ENCODE measurements at regions not wholly inside any gene's neighbourhood (a gene's known extent, or its start where the extent isn't known, plus 50 kb on each side); places are given as distances from the start of the nearest gene placed in this dataset.

GRCh38 chr20:6956574-6956973 lies 189.1 kb downstream of the BMP2 start:
- no peak for FAIRE-seq

GRCh38 chr20:6959900-6960312 lies 192.4 kb downstream of the BMP2 start:
- FAIRE-seq = no peak

- no peak for FAIRE-seq
These were observed 199.2 kb downstream of the BMP2 start for GRCh38 chr20:6966721-6967120.

GRCh38 chr20:6974838-6975237 lies 207.4 kb downstream of the BMP2 start:
- FAIRE-seq = no peak

GRCh38 chr20:6975311-6975710 lies 207.8 kb downstream of the BMP2 start:
- no peak for FAIRE-seq

- FAIRE-seq = no peak
These were observed 208.8 kb downstream of the BMP2 start for GRCh38 chr20:6976106-6976900.

- FAIRE-seq = no peak
These were observed 212.1 kb downstream of the BMP2 start for GRCh38 chr20:6979621-6980020.

GRCh38 chr20:6993011-6993410 lies 225.5 kb downstream of the BMP2 start:
- no peak for FAIRE-seq

GRCh38 chr20:6993511-6993910 lies 226.0 kb downstream of the BMP2 start:
- peak; percentile 76 for FAIRE-seq

GRCh38 chr20:6994452-6994851 lies 227.0 kb downstream of the BMP2 start:
- no peak for FAIRE-seq

GRCh38 chr20:6998909-6999308 lies 231.4 kb downstream of the BMP2 start:
- FAIRE-seq = no peak

- FAIRE-seq = no peak
These were observed 231.9 kb downstream of the BMP2 start for GRCh38 chr20:6999381-6999780.

- FAIRE-seq = no peak
These were observed 236.1 kb downstream of the BMP2 start for GRCh38 chr20:7003598-7003997.

GRCh38 chr20:7004801-7005200 lies 237.3 kb downstream of the BMP2 start:
- FAIRE-seq = no peak

GRCh38 chr20:7010527-7010926 lies 243.0 kb downstream of the BMP2 start:
- no peak for FAIRE-seq

- FAIRE-seq = no peak
These were observed 247.8 kb downstream of the BMP2 start for GRCh38 chr20:7015257-7015656.

- FAIRE-seq = no peak
These were observed 255.1 kb downstream of the BMP2 start for GRCh38 chr20:7022597-7022996.

- FAIRE-seq = no peak
These were observed 258.1 kb downstream of the BMP2 start for GRCh38 chr20:7025635-7026034.

- FAIRE-seq = no peak
These were observed 261.5 kb downstream of the BMP2 start for GRCh38 chr20:7029019-7029418.

GRCh38 chr20:7031222-7031621 lies 263.7 kb downstream of the BMP2 start:
- no peak for FAIRE-seq

- no peak for FAIRE-seq
These were observed 270.5 kb downstream of the BMP2 start for GRCh38 chr20:7038029-7038428.

GRCh38 chr20:7057611-7058010 lies 290.1 kb downstream of the BMP2 start:
- no peak for FAIRE-seq

- no peak for FAIRE-seq
These were observed 311.3 kb downstream of the BMP2 start for GRCh38 chr20:7078804-7079203.

- FAIRE-seq = no peak
These were observed 313.0 kb downstream of the BMP2 start for GRCh38 chr20:7080472-7080871.

GRCh38 chr20:7085467-7085866 lies 318.0 kb downstream of the BMP2 start:
- FAIRE-seq = no peak

All from islet of Langerhans (tissue), 1 donor.